Middle frontal gyrus (tissue), 1 donor: ENCODE measurements at regions not wholly inside any gene's neighbourhood (a gene's known extent, or its start where the extent isn't known, plus 50 kb on each side); places are given as distances from the start of the nearest gene placed in this dataset.

ENCODE experiments used
- DNase-seq: peaks from one replicate; pipeline ENCODE4 v3.0.0-alpha.2; 2015; ENCODE audit warnings: low spot score; ENCODE audit errors: extremely low spot score

DNA sequence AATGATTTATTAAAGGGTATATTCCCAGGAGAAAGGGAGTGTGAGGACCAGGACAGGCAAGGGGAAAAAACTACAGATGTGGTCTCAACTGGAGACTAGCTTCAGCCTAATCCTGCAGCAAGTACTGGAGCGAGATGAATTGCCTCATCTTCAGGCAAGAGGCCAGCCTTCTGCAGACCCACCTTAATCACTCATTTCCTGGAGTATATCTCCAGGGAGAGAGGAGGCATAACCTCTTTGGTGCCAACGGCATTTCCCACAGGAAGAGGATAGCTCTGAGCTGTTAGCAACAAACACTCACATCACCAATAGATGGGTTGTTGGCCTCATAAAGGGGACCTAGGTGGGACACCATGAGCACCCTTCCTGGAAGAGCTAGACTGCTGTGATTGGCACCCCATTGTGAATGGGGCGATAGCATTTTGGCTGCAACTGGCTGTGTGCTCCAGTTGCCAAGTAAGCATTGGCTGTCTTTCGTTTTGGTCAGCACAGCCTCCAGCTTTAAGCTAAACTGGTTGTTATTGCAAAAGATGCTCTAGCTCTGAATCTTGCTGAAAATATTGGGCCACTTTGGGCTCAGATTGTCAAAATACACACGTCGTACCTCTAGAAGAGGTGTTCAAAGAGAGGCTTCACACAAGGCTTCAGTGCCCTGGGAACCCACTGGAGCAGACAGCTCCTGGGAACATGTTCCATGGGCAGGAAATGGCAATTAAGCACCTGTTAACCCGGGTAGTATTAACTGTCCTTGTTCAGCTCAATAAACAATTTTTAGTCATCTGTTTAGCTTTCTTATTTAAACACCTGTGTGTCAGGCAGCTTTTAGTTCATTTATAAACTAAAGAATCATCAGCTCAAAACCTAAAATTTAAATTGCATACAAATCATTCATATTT is 314.8 kb upstream of the C1orf87 start:
- no peak for DNase-seq

- DNase-seq, result no peak
Measured at GRCh38 chr1:60387175-60387574, 313.6 kb upstream of the C1orf87 start.

GRCh38 chr1:60386249-60386648 is 312.7 kb upstream of the C1orf87 start:
- no peak for DNase-seq

- no peak for DNase-seq
Measured at GRCh38 chr1:60376196-60376595, 302.6 kb upstream of the C1orf87 start.

GRCh38 chr1:60374537-60374936 is 301.0 kb upstream of the C1orf87 start:
- no peak for DNase-seq

- no peak for DNase-seq
Measured at GRCh38 chr1:60367532-60367931, 294.0 kb upstream of the C1orf87 start.

GRCh38 chr1:60359431-60359830 is 285.9 kb upstream of the C1orf87 start:
- DNase-seq, result no peak

GRCh38 chr1:60350531-60350930 is 277.0 kb upstream of the C1orf87 start:
- no peak for DNase-seq

GRCh38 chr1:60348884-60349283 is 275.3 kb upstream of the C1orf87 start:
- no peak for DNase-seq

DNA sequence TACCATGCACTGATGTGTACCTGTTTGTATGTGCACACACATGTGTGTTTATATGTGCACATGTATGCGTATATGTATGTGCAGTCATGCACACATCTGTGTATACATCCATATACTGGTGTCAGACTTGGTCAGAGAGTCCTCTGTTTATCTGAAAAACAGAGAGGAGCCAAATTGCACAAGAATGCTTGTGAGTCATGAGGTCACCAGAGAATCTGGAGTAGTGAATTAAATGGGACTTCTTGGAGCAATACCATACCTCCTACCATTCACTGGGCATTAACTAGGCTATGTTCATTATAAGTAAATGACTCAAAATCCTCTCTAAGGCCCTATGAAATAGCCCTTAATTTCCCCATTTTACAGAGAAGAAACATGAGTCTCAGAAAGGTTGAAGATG is 272.1 kb upstream of the C1orf87 start:
- no peak for DNase-seq

DNA sequence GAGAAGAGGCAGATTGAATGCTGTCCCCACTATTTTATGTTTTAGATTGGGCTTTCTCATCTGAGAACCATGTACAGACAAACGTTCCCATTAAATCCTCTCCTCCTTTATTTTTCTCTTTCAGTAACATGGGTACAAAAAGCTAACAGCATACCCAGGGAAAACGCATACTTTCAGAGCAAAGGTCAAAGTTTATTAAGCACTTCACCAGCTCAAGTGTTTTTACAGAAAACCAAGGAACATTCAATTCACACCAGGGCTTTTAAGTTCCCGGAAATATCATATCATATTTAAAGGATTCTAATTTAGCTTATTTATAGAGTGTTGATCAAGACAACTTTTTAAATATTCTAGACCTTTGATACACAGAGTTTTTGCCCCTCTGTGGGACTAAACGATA is 271.5 kb upstream of the C1orf87 start:
- no peak for DNase-seq

DNA sequence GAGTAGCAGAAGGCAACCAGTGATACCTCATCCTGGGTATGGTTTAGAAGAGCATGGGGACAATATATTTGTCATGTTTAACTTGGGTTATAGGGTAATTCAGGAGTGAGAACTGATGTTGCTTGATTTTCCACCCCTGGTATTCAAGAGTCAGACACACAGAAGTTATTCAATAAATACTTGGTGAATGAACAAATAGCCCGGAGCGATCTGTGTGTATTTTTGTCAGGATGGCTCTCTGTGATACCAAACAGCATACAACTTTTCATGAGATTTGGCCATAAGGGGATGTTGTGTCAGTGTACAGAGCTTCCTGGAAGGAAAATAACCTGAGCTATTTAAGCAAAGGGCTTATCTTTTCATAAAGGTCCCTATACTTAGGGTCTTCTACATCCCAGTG is 270.2 kb upstream of the C1orf87 start:
- no peak for DNase-seq

DNA sequence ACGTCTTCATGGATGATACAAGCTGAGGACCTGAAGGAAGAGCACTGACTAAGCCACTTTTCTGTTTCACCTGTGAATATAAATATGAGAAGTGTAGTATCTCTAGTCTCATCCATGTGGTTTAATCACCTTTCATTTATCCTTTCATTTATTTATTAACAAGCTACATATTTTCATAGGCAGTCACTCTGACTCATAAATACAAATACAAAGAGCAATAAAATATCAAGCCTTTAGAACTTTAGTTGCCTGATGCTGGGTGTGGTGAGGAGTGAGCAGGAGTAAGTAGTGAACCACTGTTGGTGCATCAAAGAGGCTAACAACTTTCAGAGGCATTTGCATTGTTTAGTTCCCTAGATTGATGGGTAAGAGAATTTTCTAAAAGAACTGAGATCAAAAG is 269.0 kb upstream of the C1orf87 start:
- no peak for DNase-seq

- no peak for DNase-seq
Measured at GRCh38 chr1:60341274-60341673, 267.7 kb upstream of the C1orf87 start.

DNA sequence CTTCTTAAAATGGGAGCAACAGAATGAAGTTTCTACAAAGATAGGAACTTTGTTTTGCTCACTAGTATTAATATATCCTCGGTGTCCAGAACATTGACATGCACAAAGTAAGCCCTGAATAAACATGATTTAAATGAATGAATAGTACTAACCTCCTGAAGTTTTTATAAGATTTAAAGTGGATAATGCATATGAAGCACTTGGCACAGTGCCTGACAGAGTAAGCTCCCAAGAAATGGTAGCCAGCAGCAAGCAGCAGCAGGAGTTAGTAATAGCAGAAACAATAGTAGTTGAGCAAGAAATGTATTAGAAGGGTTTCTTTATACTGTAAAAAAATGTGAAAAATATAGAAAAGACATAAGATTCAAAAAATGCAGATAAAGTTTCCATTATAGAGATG is 258.1 kb upstream of the C1orf87 start:
- DNase-seq, result no peak

DNA sequence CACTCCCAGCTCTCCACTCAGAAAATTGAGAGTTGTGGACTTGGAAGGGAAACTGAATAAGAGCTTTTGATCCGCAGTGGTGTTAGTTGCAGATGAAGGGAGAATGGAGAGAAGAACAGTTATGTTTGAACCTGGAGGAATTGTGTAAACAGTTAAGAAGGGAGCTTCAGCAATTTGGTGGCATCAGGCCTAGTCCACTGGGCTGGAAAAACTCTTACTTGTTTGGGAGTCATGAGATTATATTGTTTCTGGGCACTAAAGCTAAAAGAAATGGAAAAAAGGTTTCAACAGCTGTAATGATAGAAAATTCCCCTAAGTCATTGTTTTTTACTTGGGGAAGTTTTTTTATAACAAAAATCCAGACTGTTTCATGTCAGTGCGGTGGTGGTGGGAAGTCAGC is 256.1 kb upstream of the C1orf87 start:
- DNase-seq, result no peak

GRCh38 chr1:60311838-60312237 is 238.3 kb upstream of the C1orf87 start:
- DNase-seq, result no peak

DNA sequence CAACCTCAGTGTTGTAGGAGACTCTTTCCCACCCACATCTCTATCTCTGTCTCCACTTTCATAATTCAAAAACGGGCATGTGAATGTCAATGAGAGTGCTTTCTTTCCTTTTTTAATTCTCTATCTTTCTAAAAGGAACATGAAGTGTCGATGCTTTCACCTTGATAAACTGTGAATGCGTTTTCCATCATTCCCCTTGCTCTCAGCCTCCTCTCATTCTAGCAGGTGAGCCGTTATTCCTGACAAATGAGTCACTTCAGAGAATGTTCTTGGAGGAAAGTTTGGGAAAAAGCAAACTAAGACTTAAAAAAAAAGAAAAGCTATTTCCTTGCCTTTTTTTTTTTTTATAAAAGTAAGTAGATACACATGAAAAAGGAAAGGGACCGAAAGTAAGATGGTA is 226.0 kb upstream of the C1orf87 start:
- DNase-seq, result no peak

GRCh38 chr1:60298290-60298689 is 224.7 kb upstream of the C1orf87 start:
- DNase-seq, result no peak

DNA sequence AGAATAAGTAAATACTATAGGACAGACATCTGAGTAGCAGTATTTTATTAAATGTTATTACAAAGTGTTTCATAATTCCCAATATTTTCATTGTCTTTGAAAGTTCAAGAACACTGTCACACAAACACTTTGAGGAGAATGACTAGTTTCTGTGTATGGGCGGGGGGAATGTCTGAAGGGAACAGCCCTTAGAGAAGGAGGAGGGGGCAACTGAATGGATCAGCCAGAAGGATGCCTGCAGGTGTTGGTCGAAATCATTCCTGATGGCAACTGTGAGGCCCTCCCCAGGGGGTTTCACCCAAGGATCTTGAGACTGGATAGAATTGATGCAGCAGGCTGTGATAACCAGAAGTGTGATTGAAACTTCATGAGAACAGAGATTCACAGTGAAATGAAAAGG is 223.2 kb upstream of the C1orf87 start:
- DNase-seq, result no peak

DNA sequence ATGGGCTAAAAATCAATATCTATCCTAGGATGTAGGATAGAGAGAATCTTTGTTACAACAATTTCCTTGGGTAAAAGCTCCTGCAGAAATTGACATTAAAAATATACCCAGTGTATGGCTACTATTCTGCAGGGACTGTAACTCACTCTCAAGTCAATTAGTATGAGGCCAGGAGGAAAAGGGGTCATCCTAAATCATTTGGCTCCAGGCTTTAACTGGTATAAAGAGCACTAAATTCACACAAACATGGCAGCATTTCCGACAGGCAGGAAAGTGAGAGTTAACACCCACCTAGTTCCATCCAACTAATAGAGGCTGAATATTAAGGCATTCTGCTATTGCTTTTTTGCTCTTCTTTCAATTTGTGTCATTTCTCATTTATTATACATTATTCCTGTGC is 218.6 kb upstream of the C1orf87 start:
- DNase-seq, result no peak

- no peak for DNase-seq
Measured at GRCh38 chr1:60290393-60290792, 216.8 kb upstream of the C1orf87 start.

- DNase-seq, result no peak
Measured at GRCh38 chr1:60287536-60287935, 214.0 kb upstream of the C1orf87 start.
